Lung (tissue), 11 donors: ENCODE measurements at regions not wholly inside any gene's neighbourhood (a gene's known extent, or its start where the extent isn't known, plus 50 kb on each side); places are given as distances from the start of the nearest gene placed in this dataset.

Experiments
- ATAC-seq: fragments of 200-7000 bp; cut with Tn5 transposase; one replicate; pipeline ENCODE4 v1.9.1; 2020; ENCODE audit warnings: moderate number of reproducible peaks; ENCODE audit not compliant: insufficient read depth, low FRiP score
- DNase-seq, 3 donors: peaks; one replicate each; pipeline ENCODE4 v3.0.0-alpha.2; 2013 to 2017
- H3K27ac ChIP-seq, 2 donors: one replicate each; pipeline ENCODE4 v1.5.1; 2013; ENCODE audit warnings: mild to moderate bottlenecking in 2 of 2, moderate library complexity in 2 of 2, control low read depth in 1 of 2, inconsistent platforms in 1 of 2, low read depth in 1 of 2, low read length in 1 of 2
- H3K27me3 ChIP-seq, 3 donors: one replicate each; pipeline ENCODE4 v1.5.1; 2013; ENCODE audit warnings: low read length in 2 of 3; ENCODE audit not compliant: control insufficient read depth in 3 of 3, insufficient read depth in 3 of 3
- H3K36me3 ChIP-seq, 4 donors: one replicate each; pipeline ENCODE4 v1.5.1; 2013; ENCODE audit warnings: low read length in 4 of 4, mild to moderate bottlenecking in 1 of 4, moderate library complexity in 1 of 4; ENCODE audit not compliant: control insufficient read depth in 4 of 4, insufficient read depth in 4 of 4
- H3K4me1 ChIP-seq, 5 donors: one replicate each; pipeline ENCODE4 v1.5.1; 2013; ENCODE audit warnings: low read length in 5 of 5, mild to moderate bottlenecking in 2 of 5, moderate library complexity in 1 of 5; ENCODE audit not compliant: control insufficient read depth in 5 of 5, insufficient read depth in 5 of 5
- H3K4me3 ChIP-seq: one replicate; pipeline ENCODE4 v1.5.1; 2013; ENCODE audit warnings: mild to moderate bottlenecking, control low read depth, moderate library complexity
- H3K9ac ChIP-seq, 2 donors: one replicate each; pipeline ENCODE4 v1.5.1; 2013; ENCODE audit warnings: low read length in 2 of 2, control low read depth in 1 of 2; ENCODE audit not compliant: insufficient read depth in 1 of 2
- H3K9me3 ChIP-seq, 4 donors: one replicate each; pipeline ENCODE4 v1.5.1; 2013; ENCODE audit warnings: low read length in 3 of 4, mild to moderate bottlenecking in 1 of 4, moderate library complexity in 1 of 4; ENCODE audit not compliant: control insufficient read depth in 4 of 4, insufficient read depth in 3 of 4
- WGBS, 2 donors: extraction: QIAGEN DNeasy Blood & Tissue Kit; methylation state at CpG; one replicate each; pipeline ENCODE4 v1.1.7; 2013; 5-methylcytosine and 5-hydroxymethylcytosine counted together
- TF ChIP-seq, protein P1 (sequence below): IDR thresholded peaks from 2 replicates; pipeline ENCODE4 v1.5.1; 2012; ENCODE audit warnings: mild to moderate bottlenecking; ENCODE audit errors: control extremely low read depth, extremely low read depth
- donor health status: control.
- donor health status: control.
- donor health status: Bipolar disorder and iron deficiency.
- donor health status: healthy.
- donor health status: DM: yes; HTN: yes; CAD: no.

DNA sequence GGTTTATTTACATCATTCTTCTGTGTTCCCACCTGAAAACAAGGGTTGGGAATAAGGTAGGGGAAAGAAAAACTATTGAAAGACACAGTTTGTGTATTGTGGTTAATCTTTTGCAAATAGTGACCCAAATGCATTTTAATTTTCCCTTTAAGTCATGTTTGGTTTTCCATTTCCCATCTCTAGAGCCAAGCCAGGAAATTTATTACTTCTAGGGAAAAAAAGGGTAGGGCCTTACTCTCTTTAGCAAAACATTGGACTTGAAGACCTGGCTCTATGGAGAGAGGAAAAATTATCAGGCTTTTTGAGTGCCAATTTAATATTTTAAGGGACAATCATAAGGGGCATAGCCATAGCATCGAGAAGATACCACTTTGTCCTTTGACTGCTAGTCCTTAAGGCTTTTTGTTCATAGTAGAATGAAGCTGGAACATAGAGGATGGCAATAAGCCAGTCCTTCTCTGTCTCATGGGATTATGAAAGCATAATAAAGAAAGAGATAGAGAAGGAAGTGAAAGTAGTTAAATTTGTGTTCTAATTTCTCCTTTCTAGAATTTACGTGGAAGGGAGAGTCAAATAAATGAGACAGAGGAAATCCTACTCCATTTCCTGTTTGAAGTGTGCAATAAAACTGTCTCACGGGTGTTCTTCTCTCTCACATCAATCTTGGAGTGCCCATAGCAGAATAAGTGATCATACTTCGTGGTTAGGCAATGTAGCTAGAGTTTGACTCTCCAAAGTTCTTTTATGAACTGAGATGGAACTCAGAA, 50.9 kb upstream of the PPFIA2 start:
- DNase-seq: peak in 1 of 3 donors; percentile 6
- WGBS, 2 donors: 31 to 34% methylated on average over 4 of the region's 4 CpGs
- Histone ChIP-seq H3K27ac (peak overlapping the region in 1 of 2 donors; percentile 41), H3K36me3 (no peaks in the 10 kb centered on the region), H3K9ac (no peak overlapping the region), H3K4me1 (no peaks in the 10 kb centered on the region), H3K27me3 (no peaks in the 10 kb centered on the region), H3K9me3 (no peaks in the 10 kb centered on the region), H3K4me3 (no peak overlapping the region)
- TF ChIP-seq, protein P1, sequence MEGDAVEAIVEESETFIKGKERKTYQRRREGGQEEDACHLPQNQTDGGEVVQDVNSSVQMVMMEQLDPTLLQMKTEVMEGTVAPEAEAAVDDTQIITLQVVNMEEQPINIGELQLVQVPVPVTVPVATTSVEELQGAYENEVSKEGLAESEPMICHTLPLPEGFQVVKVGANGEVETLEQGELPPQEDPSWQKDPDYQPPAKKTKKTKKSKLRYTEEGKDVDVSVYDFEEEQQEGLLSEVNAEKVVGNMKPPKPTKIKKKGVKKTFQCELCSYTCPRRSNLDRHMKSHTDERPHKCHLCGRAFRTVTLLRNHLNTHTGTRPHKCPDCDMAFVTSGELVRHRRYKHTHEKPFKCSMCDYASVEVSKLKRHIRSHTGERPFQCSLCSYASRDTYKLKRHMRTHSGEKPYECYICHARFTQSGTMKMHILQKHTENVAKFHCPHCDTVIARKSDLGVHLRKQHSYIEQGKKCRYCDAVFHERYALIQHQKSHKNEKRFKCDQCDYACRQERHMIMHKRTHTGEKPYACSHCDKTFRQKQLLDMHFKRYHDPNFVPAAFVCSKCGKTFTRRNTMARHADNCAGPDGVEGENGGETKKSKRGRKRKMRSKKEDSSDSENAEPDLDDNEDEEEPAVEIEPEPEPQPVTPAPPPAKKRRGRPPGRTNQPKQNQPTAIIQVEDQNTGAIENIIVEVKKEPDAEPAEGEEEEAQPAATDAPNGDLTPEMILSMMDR: no peak
- ATAC-seq: no peak

DNA sequence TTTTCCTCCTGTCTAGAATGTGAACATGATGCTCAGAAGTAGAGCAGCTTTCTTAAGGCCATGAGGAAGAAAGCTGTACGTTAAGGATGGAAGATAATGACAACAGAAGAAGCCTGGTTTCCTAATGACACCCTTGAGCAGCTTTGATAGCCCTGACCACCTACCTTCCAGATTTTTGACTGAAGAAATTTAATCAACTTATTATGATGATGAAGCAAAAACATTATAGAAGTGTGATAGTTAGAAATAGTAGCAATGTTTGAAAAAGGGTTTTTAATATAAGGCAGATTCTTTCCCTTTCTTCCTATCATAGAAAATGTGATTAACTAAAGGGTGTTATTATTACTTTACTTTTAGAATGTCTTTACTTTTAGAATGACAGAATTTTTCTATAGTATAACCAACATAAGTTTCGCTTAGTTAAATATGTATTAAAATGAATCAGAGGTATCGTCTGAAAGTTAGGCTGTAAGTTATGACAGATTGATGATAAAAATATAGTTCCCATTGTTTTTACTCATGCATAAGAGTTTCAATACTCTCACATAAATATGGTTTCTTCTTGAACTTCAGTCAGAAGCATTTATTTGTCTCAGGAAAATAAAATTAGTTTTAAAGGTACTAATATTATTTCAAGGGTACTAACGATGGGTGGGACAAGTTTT, 50.1 kb upstream of the PPFIA2 start:
- TF ChIP-seq, protein P1: no peak
- no peaks in the 10 kb centered on the region for H3K36me3 ChIP-seq
- no peak for ATAC-seq
- H3K4me1 ChIP-seq: no peaks in the 10 kb centered on the region
- no peak overlapping the region for H3K27ac ChIP-seq
- H3K4me3 ChIP-seq: no peak overlapping the region
- no peaks in the 10 kb centered on the region for H3K27me3 ChIP-seq
- no peak overlapping the region for H3K9ac ChIP-seq
- H3K9me3 ChIP-seq: no peaks in the 10 kb centered on the region
- DNase-seq: no peak
- WGBS, 2 donors: 77 to 88% methylated on average over 4 of the region's 4 CpGs
